SK-N-SH (cell line): ENCODE measurements at regions not wholly inside any gene's neighbourhood (a gene's known extent, or its start where the extent isn't known, plus 50 kb on each side); places are given as distances from the start of the nearest gene placed in this dataset.

ENCODE experiments used
- FOXM1 ChIP-seq: IDR thresholded peaks from 2 replicates; pipeline ENCODE4 v1.4.0; 2012; ENCODE audit warnings: low read depth, mild to moderate bottlenecking
- REST ChIP-seq: IDR thresholded peaks from 2 replicates; pipeline ENCODE4 v1.6.1; 2012; ENCODE audit warnings: mild to moderate bottlenecking, low read depth, low read length, moderate library complexity
- TAF1 ChIP-seq: IDR thresholded peaks from 2 replicates; pipeline ENCODE4 v1.6.1; 2012; ENCODE audit warnings: low read depth, mild to moderate bottlenecking, low read length, moderate library complexity, borderline replicate concordance
- USF1 ChIP-seq: IDR thresholded peaks from 2 replicates; pipeline ENCODE4 v1.4.0; 2012; ENCODE audit warnings: low read depth, borderline replicate concordance
- TF ChIP-seq, protein P1 (sequence below): fragments of 200-600 bp; sonication (generic); IDR thresholded peaks from 2 replicates; pipeline ENCODE4 v1.6.1; 2017; ENCODE audit warnings: antibody characterized with exemption, mild to moderate bottlenecking, moderate library complexity

GRCh38 chr6:128763599-128764300 is 119.2 kb upstream of the LAMA2 start:
- no peak for TF ChIP-seq TAF1
- no peak for TF ChIP-seq REST
- TF ChIP-seq, protein P1, sequence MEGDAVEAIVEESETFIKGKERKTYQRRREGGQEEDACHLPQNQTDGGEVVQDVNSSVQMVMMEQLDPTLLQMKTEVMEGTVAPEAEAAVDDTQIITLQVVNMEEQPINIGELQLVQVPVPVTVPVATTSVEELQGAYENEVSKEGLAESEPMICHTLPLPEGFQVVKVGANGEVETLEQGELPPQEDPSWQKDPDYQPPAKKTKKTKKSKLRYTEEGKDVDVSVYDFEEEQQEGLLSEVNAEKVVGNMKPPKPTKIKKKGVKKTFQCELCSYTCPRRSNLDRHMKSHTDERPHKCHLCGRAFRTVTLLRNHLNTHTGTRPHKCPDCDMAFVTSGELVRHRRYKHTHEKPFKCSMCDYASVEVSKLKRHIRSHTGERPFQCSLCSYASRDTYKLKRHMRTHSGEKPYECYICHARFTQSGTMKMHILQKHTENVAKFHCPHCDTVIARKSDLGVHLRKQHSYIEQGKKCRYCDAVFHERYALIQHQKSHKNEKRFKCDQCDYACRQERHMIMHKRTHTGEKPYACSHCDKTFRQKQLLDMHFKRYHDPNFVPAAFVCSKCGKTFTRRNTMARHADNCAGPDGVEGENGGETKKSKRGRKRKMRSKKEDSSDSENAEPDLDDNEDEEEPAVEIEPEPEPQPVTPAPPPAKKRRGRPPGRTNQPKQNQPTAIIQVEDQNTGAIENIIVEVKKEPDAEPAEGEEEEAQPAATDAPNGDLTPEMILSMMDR: no peak
- TF ChIP-seq FOXM1: no peak
- TF ChIP-seq USF1: no peak
